ENCODE measurements at regions not wholly inside any gene's neighbourhood (a gene's known extent, or its start where the extent isn't known, plus 50 kb on each side); places are given as distances from the start of the nearest gene placed in this dataset.

GRCh38 chr4:112858751-112859150, 190.7 kb upstream of the ANK2 start:
- no peak for ATAC-seq (ENCODE audit: low FRiP score)
- no peaks in the 10 kb centered on the region for H3K9me3 ChIP-seq (ENCODE audit: control insufficient read depth, low read length)
- H3K4me3 ChIP-seq (ENCODE audit: low read length in 2 of 2) = no peak overlapping the region
- DNase-seq = no peak
- 87 to 93% methylated on average over 3 of the region's 3 CpGs for WGBS, 2 donors
- intact Hi-C loops (cut with DNase I) = no loop called here
- no peaks in the 10 kb centered on the region for H3K27me3 ChIP-seq (ENCODE audit: control insufficient read depth in 1 of 2, insufficient read depth in 2 of 2, low read length in 1 of 2)
- no peak overlapping the region for H3K27ac ChIP-seq (ENCODE audit: low read depth in 1 of 2, low read length in 2 of 2)
- no peaks in the 10 kb centered on the region for H3K36me3 ChIP-seq (ENCODE audit: control insufficient read depth in 1 of 2, insufficient read depth in 2 of 2, low read length in 1 of 2)
- H3K4me1 ChIP-seq (ENCODE audit: control insufficient read depth in 1 of 2, insufficient read depth in 2 of 2, low read length in 2 of 2) = no peaks in the 10 kb centered on the region

GRCh38 chr4:112859456-112860184, 189.8 kb upstream of the ANK2 start:
- Histone ChIP-seq H3K4me3 (ENCODE audit: low read length in 2 of 2) (no peak overlapping the region), H3K36me3 (ENCODE audit: control insufficient read depth in 1 of 2, insufficient read depth in 2 of 2, low read length in 1 of 2) (no peaks in the 10 kb centered on the region), H3K9me3 (ENCODE audit: control insufficient read depth, low read length) (no peaks in the 10 kb centered on the region), H3K27me3 (ENCODE audit: control insufficient read depth in 1 of 2, insufficient read depth in 2 of 2, low read length in 1 of 2) (no peaks in the 10 kb centered on the region), H3K27ac (ENCODE audit: low read depth in 1 of 2, low read length in 2 of 2) (no peak overlapping the region), H3K4me1 (ENCODE audit: control insufficient read depth in 1 of 2, insufficient read depth in 2 of 2, low read length in 2 of 2) (no peaks in the 10 kb centered on the region)
- intact Hi-C loops (cut with DNase I) = no loop called here
- ATAC-seq (ENCODE audit: low FRiP score) (no peak), DNase-seq (no peak)
- 93 to 96% methylated on average over 2 of the region's 2 CpGs for WGBS, 2 donors

GRCh38 chr4:112860830-112861690, 188.4 kb upstream of the ANK2 start:
- H3K27ac ChIP-seq (ENCODE audit: low read depth in 1 of 2, low read length in 2 of 2) = no peak overlapping the region
- no peak for DNase-seq
- WGBS, 2 donors = 50 to 67% methylated on average over 5 of the region's 5 CpGs
- no peaks in the 10 kb centered on the region for H3K27me3 ChIP-seq (ENCODE audit: control insufficient read depth in 1 of 2, insufficient read depth in 2 of 2, low read length in 1 of 2)
- no peak for ATAC-seq (ENCODE audit: low FRiP score)
- H3K36me3 ChIP-seq (ENCODE audit: control insufficient read depth in 1 of 2, insufficient read depth in 2 of 2, low read length in 1 of 2) = no peaks in the 10 kb centered on the region
- H3K4me1 ChIP-seq (ENCODE audit: control insufficient read depth in 1 of 2, insufficient read depth in 2 of 2, low read length in 2 of 2) = no peaks in the 10 kb centered on the region
- no peaks in the 10 kb centered on the region for H3K9me3 ChIP-seq (ENCODE audit: control insufficient read depth, low read length)
- no peak overlapping the region for H3K4me3 ChIP-seq (ENCODE audit: low read length in 2 of 2)
- intact Hi-C loops (cut with DNase I) = no loop called here

- no peak overlapping the region for H3K4me3 ChIP-seq (ENCODE audit: low read length in 2 of 2)
- WGBS, 2 donors = 58 to 73% methylated on average over 3 of the region's 3 CpGs
- no peaks in the 10 kb centered on the region for H3K27me3 ChIP-seq (ENCODE audit: control insufficient read depth in 1 of 2, insufficient read depth in 2 of 2, low read length in 1 of 2)
- no peaks in the 10 kb centered on the region for H3K9me3 ChIP-seq (ENCODE audit: control insufficient read depth, low read length)
- ATAC-seq (ENCODE audit: low FRiP score) (no peak), DNase-seq (no peak)
- no peak overlapping the region for H3K27ac ChIP-seq (ENCODE audit: low read depth in 1 of 2, low read length in 2 of 2)
- no peaks in the 10 kb centered on the region for H3K36me3 ChIP-seq (ENCODE audit: control insufficient read depth in 1 of 2, insufficient read depth in 2 of 2, low read length in 1 of 2)
- intact Hi-C loops (cut with DNase I) = no loop called here
- H3K4me1 ChIP-seq (ENCODE audit: control insufficient read depth in 1 of 2, insufficient read depth in 2 of 2, low read length in 2 of 2) = no peaks in the 10 kb centered on the region
These were observed 187.5 kb upstream of the ANK2 start for GRCh38 chr4:112861691-112862674.

- no peaks in the 10 kb centered on the region for H3K27me3 ChIP-seq (ENCODE audit: control insufficient read depth in 1 of 2, insufficient read depth in 2 of 2, low read length in 1 of 2)
- DNase-seq (no peak), ATAC-seq (ENCODE audit: low FRiP score) (no peak)
- intact Hi-C loops (cut with DNase I) = no loop called here
- H3K4me3 ChIP-seq (ENCODE audit: low read length in 2 of 2) = no peak overlapping the region
- H3K27ac ChIP-seq (ENCODE audit: low read depth in 1 of 2, low read length in 2 of 2) = no peak overlapping the region
- no peaks in the 10 kb centered on the region for H3K4me1 ChIP-seq (ENCODE audit: control insufficient read depth in 1 of 2, insufficient read depth in 2 of 2, low read length in 2 of 2)
- H3K36me3 ChIP-seq (ENCODE audit: control insufficient read depth in 1 of 2, insufficient read depth in 2 of 2, low read length in 1 of 2) = no peaks in the 10 kb centered on the region
- no peaks in the 10 kb centered on the region for H3K9me3 ChIP-seq (ENCODE audit: control insufficient read depth, low read length)
These were observed 184.0 kb upstream of the ANK2 start for GRCh38 chr4:112865443-112865842.

- intact Hi-C loops (cut with DNase I) = no loop called here
- H3K4me3 ChIP-seq (ENCODE audit: low read length in 2 of 2) = no peak overlapping the region
- no peaks in the 10 kb centered on the region for H3K27me3 ChIP-seq (ENCODE audit: control insufficient read depth in 1 of 2, insufficient read depth in 2 of 2, low read length in 1 of 2)
- no peaks in the 10 kb centered on the region for H3K36me3 ChIP-seq (ENCODE audit: control insufficient read depth in 1 of 2, insufficient read depth in 2 of 2, low read length in 1 of 2)
- DNase-seq (no peak), ATAC-seq (ENCODE audit: low FRiP score) (no peak)
- H3K27ac ChIP-seq (ENCODE audit: low read depth in 1 of 2, low read length in 2 of 2) = no peak overlapping the region
- WGBS, 2 donors = 60 to 76% methylated on average over 2 of the region's 2 CpGs
- no peaks in the 10 kb centered on the region for H3K4me1 ChIP-seq (ENCODE audit: control insufficient read depth in 1 of 2, insufficient read depth in 2 of 2, low read length in 2 of 2)
- H3K9me3 ChIP-seq (ENCODE audit: control insufficient read depth, low read length) = no peaks in the 10 kb centered on the region
These were observed 173.1 kb upstream of the ANK2 start for GRCh38 chr4:112876316-112876715.

GRCh38 chr4:112881842-112882241, 167.6 kb upstream of the ANK2 start:
- no peaks in the 10 kb centered on the region for H3K36me3 ChIP-seq (ENCODE audit: control insufficient read depth in 1 of 2, insufficient read depth in 2 of 2, low read length in 1 of 2)
- DNase-seq = no peak
- H3K27me3 ChIP-seq (ENCODE audit: control insufficient read depth in 1 of 2, insufficient read depth in 2 of 2, low read length in 1 of 2) = no peaks in the 10 kb centered on the region
- WGBS, 2 donors = 69 to 76% methylated on average over 12 of the region's 12 CpGs
- no peak overlapping the region for H3K27ac ChIP-seq (ENCODE audit: low read depth in 1 of 2, low read length in 2 of 2)
- H3K4me1 ChIP-seq (ENCODE audit: control insufficient read depth in 1 of 2, insufficient read depth in 2 of 2, low read length in 2 of 2) = peaks cover 0 to 1% of the 10 kb centered on the region in 2 donors
- no peak for ATAC-seq (ENCODE audit: low FRiP score)
- intact Hi-C loops (cut with DNase I) = no loop called here
- no peak overlapping the region for H3K4me3 ChIP-seq (ENCODE audit: low read length in 2 of 2)
- H3K9me3 ChIP-seq (ENCODE audit: control insufficient read depth, low read length) = no peaks in the 10 kb centered on the region

- 66 to 76% methylated on average over 4 of the region's 4 CpGs for WGBS, 2 donors
- Histone ChIP-seq H3K4me1 (ENCODE audit: control insufficient read depth in 1 of 2, insufficient read depth in 2 of 2, low read length in 2 of 2) (peaks cover 0 to 1% of the 10 kb centered on the region in 2 donors), H3K9me3 (ENCODE audit: control insufficient read depth, low read length) (no peaks in the 10 kb centered on the region), H3K27ac (ENCODE audit: low read depth in 1 of 2, low read length in 2 of 2) (no peak overlapping the region), H3K4me3 (ENCODE audit: low read length in 2 of 2) (no peak overlapping the region), H3K27me3 (ENCODE audit: control insufficient read depth in 1 of 2, insufficient read depth in 2 of 2, low read length in 1 of 2) (no peaks in the 10 kb centered on the region), H3K36me3 (ENCODE audit: control insufficient read depth in 1 of 2, insufficient read depth in 2 of 2, low read length in 1 of 2) (no peaks in the 10 kb centered on the region)
- intact Hi-C loops (cut with DNase I) = no loop called here
- ATAC-seq (ENCODE audit: low FRiP score) (no peak), DNase-seq (no peak)
These were observed 167.2 kb upstream of the ANK2 start for GRCh38 chr4:112882286-112882685.

Measured in aorta (tissue), 5 donors.